ENCODE measurements at regions not wholly inside any gene's neighbourhood (a gene's known extent, or its start where the extent isn't known, plus 50 kb on each side); places are given as distances from the start of the nearest gene placed in this dataset.
"Not testable (repeated sequence)": the region's sequence is repeated elsewhere in the genome, so short reads cannot be mapped to it uniquely, and the experiment has no call there.

DNA sequence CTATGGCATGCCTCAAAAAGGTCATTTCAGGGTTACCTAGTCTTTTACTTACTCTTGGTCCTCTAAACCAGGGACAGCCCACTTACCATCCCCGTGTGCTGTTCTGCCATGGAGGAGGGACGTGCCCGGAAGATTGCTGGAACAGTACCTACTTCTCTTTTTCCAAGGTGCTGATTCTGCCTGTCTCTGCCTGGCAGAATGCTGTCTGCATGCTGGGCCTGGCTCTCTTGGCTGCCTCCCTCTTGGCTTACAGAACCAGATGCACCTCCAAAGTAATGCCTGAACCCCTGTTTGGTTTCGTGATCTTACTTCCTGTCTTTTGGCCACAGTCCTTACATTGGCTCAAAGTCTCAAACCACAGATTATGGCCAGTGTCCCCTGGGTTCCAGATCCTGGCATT lies 120.7 kb upstream of the NT5E start:
- DNase-seq (ENCODE audit: extremely low spot score): no peak
- TF ChIP-seq FOXA1 (IDR thresholded peaks at IDR 0.05) (no peak), L3MBTL2 (conservative IDR thresholded peaks at IDR 0.05) (no peak)
- CTCF ChIA-PET: no interaction called here
- POLR2A ChIA-PET: no interaction called here

- POLR2A ChIA-PET; CTCF ChIA-PET; DNase-seq (ENCODE audit: extremely low spot score): not testable (repeated sequence)
Observed at GRCh38 chr6:85325811-85326210, 124.1 kb upstream of the NT5E start.

- no peak for TF ChIP-seq TARDBP (IDR thresholded peaks at IDR 0.05)
- TF ChIP-seq, protein P1, sequence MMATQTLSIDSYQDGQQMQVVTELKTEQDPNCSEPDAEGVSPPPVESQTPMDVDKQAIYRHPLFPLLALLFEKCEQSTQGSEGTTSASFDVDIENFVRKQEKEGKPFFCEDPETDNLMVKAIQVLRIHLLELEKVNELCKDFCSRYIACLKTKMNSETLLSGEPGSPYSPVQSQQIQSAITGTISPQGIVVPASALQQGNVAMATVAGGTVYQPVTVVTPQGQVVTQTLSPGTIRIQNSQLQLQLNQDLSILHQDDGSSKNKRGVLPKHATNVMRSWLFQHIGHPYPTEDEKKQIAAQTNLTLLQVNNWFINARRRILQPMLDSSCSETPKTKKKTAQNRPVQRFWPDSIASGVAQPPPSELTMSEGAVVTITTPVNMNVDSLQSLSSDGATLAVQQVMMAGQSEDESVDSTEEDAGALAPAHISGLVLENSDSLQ (IDR thresholded peaks at IDR 0.05): peak; percentile 34; the same call in 1 of the 2 replicates
- TF ChIP-seq FOXM1 (IDR thresholded peaks at IDR 0.05; ENCODE audit: borderline replicate concordance): no peak
- CTCF ChIA-PET: interaction anchor here (0.6 to 1.8 kb wide), 7 partner anchors 9 to 1018 kb away, joined by 3 to 5 read pairs (median 3); no protein-coding TSS in a partner anchor
- peak; percentile 58 for DNase-seq (ENCODE audit: extremely low spot score)
- POLR2A ChIA-PET: no interaction called here
Observed at GRCh38 chr6:85323435-85324040, 126.3 kb upstream of the NT5E start.

DNA sequence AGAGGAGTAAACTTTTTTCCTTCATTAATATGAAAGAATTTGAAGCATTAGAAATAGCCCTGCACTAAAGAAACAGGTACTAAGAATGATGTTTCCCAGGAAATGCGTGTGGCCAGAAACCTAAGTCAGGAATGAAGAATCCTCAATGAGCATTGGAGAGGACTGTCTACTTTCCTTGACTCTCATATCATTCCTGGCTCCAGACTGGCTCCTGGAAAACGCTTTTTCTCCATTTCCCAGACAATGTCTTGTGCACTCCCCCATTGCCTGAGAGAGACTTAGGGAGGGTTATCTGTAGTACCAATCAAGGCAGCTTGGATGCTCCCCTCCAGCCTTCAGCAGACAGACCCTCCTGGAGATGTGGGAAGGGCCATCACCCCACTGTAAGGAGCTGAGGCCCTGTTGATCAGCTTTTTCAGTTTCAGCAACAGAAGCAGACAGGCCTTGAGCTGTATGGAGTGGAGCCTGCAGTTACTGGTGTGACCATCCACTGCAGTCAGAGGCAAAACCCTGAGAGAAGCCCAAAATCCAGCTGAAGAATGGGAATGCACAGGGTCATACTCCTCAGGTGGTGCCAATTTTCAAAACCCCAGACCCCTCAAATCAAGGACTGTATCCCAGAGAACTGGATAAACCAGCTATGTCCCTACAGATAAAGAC lies 127.3 kb upstream of the NT5E start:
- ChIA-PET CTCF (interaction anchor here (0.6 to 1.8 kb wide), 5 partner anchors 8 to 900 kb away, joined by 3 to 4 read pairs (median 3); no protein-coding TSS in a partner anchor), POLR2A (no interaction called here)
- no peak for DNase-seq (ENCODE audit: extremely low spot score)
- TF ChIP-seq HDGF (IDR thresholded peaks at IDR 0.05; ENCODE audit: borderline replicate concordance) (no peak), ARNT (IDR thresholded peaks at IDR 0.05) (no peak), SP1 (IDR thresholded peaks at IDR 0.05) (no peak), FOXK2 (IDR thresholded peaks at IDR 0.05) (no peak), BHLHE40 (IDR thresholded peaks at IDR 0.05; ENCODE audit: borderline replicate concordance) (no peak), ELF4 (IDR thresholded peaks at IDR 0.05) (no peak), FOXM1 (IDR thresholded peaks at IDR 0.05; ENCODE audit: borderline replicate concordance) (no peak), ZNF384 (IDR thresholded peaks at IDR 0.05) (no peak), CTBP1 (IDR thresholded peaks at IDR 0.05; ENCODE audit: borderline replicate concordance) (no peak), SUZ12 (IDR thresholded peaks at IDR 0.05) (no peak), LEF1 (IDR thresholded peaks at IDR 0.05; ENCODE audit: borderline replicate concordance) (no peak), L3MBTL2 (conservative IDR thresholded peaks at IDR 0.05) (no peak), FOXA1 (IDR thresholded peaks at IDR 0.05) (no peak), TARDBP (IDR thresholded peaks at IDR 0.05) (no peak), NFRKB (IDR thresholded peaks at IDR 0.05) (no peak)
- TF ChIP-seq, protein P1 (IDR thresholded peaks at IDR 0.05): no peak

DNA sequence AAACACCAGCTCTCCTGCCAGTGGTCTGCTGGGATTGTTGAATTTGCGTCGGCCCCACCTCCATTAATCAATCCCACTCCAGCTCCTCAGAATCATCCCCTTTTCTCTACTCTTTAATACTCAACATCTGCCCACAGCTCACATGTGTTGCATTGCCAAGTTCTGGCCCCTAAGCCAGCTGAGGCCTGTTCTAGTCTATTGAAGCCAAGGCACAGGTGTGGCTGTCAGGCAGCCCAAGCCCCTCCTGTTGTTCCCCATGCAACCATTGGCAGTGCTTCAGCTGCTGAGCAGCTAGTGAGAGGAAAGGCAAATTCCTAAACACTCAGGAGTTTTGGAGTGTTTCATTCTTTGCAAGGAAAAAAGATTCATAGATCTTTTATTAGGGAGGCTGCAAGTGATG lies 128.0 kb upstream of the NT5E start:
- CTCF ChIA-PET: no interaction called here
- no peak for DNase-seq (ENCODE audit: extremely low spot score)
- POLR2A ChIA-PET: no interaction called here
- TF ChIP-seq LEF1 (IDR thresholded peaks at IDR 0.05; ENCODE audit: borderline replicate concordance) (no peak), ELF4 (IDR thresholded peaks at IDR 0.05) (no peak), ARNT (IDR thresholded peaks at IDR 0.05) (no peak), ZNF384 (IDR thresholded peaks at IDR 0.05) (no peak), FOXK2 (IDR thresholded peaks at IDR 0.05) (no peak), SUZ12 (IDR thresholded peaks at IDR 0.05) (no peak), TARDBP (IDR thresholded peaks at IDR 0.05) (no peak), FOXA1 (IDR thresholded peaks at IDR 0.05) (no peak), L3MBTL2 (conservative IDR thresholded peaks at IDR 0.05) (no peak), FOXM1 (IDR thresholded peaks at IDR 0.05; ENCODE audit: borderline replicate concordance) (no peak), CTBP1 (IDR thresholded peaks at IDR 0.05; ENCODE audit: borderline replicate concordance) (no peak), SP1 (IDR thresholded peaks at IDR 0.05) (no peak), BHLHE40 (IDR thresholded peaks at IDR 0.05; ENCODE audit: borderline replicate concordance) (no peak), NFRKB (IDR thresholded peaks at IDR 0.05) (no peak), HDGF (IDR thresholded peaks at IDR 0.05; ENCODE audit: borderline replicate concordance) (no peak)
- TF ChIP-seq, protein P1 (IDR thresholded peaks at IDR 0.05): no peak

- DNase-seq (ENCODE audit: extremely low spot score): no peak
- TF ChIP-seq CTBP1 (IDR thresholded peaks at IDR 0.05; ENCODE audit: borderline replicate concordance): no peak
- no peak for TF ChIP-seq TARDBP (IDR thresholded peaks at IDR 0.05)
- no peak for TF ChIP-seq LEF1 (IDR thresholded peaks at IDR 0.05; ENCODE audit: borderline replicate concordance)
- no peak for TF ChIP-seq SP1 (IDR thresholded peaks at IDR 0.05)
- TF ChIP-seq ARNT (IDR thresholded peaks at IDR 0.05): no peak
- no peak for TF ChIP-seq ELF4 (IDR thresholded peaks at IDR 0.05)
- TF ChIP-seq ZNF384 (IDR thresholded peaks at IDR 0.05): no peak
- POLR2A ChIA-PET: no interaction called here
- CTCF ChIA-PET: interaction anchor here (1.1 kb wide), 1 partner anchor 8 kb away, joined by 3 read pairs; no protein-coding TSS in a partner anchor
Observed at GRCh38 chr6:85314586-85314985, 135.3 kb upstream of the NT5E start.

GRCh38 chr6:85300581-85300980 lies 149.3 kb upstream of the NT5E start:
- POLR2A ChIA-PET: no interaction called here
- CTCF ChIA-PET: no interaction called here
- TF ChIP-seq L3MBTL2 (conservative IDR thresholded peaks at IDR 0.05): no peak
- no peak for TF ChIP-seq SUZ12 (IDR thresholded peaks at IDR 0.05)
- no peak for TF ChIP-seq LEF1 (IDR thresholded peaks at IDR 0.05; ENCODE audit: borderline replicate concordance)
- TF ChIP-seq FOXA1 (IDR thresholded peaks at IDR 0.05): no peak
- no peak for TF ChIP-seq HDGF (IDR thresholded peaks at IDR 0.05; ENCODE audit: borderline replicate concordance)
- no peak for TF ChIP-seq FOXM1 (IDR thresholded peaks at IDR 0.05; ENCODE audit: borderline replicate concordance)
- TF ChIP-seq ARNT (IDR thresholded peaks at IDR 0.05): no peak
- no peak for TF ChIP-seq ZNF384 (IDR thresholded peaks at IDR 0.05)
- TF ChIP-seq CTBP1 (IDR thresholded peaks at IDR 0.05; ENCODE audit: borderline replicate concordance): no peak
- no peak for TF ChIP-seq TARDBP (IDR thresholded peaks at IDR 0.05)
- TF ChIP-seq ELF4 (IDR thresholded peaks at IDR 0.05): no peak
- TF ChIP-seq, protein P1 (IDR thresholded peaks at IDR 0.05): no peak
- TF ChIP-seq FOXK2 (IDR thresholded peaks at IDR 0.05): no peak
- no peak for TF ChIP-seq NFRKB (IDR thresholded peaks at IDR 0.05)
- no peak for TF ChIP-seq BHLHE40 (IDR thresholded peaks at IDR 0.05; ENCODE audit: borderline replicate concordance)
- TF ChIP-seq SP1 (IDR thresholded peaks at IDR 0.05): no peak
- DNase-seq (ENCODE audit: extremely low spot score): no peak

All from HEK293T (cell line).